Cerebellar cortex (tissue), 1 donor: ENCODE measurements at regions not wholly inside any gene's neighbourhood (a gene's known extent, or its start where the extent isn't known, plus 50 kb on each side); places are given as distances from the start of the nearest gene placed in this dataset.

ENCODE experiments used
- DNase-seq: peaks from one replicate; pipeline ENCODE4 v3.0.0-alpha.2; 2015; ENCODE audit warnings: low spot score

GRCh38 chr7:25982684-25983083 is 169.3 kb upstream of the NFE2L3 start:
- no peak for DNase-seq

- no peak for DNase-seq
Measured at GRCh38 chr7:25985196-25985595, 166.8 kb upstream of the NFE2L3 start.

- no peak for DNase-seq
Measured at GRCh38 chr7:25988640-25989039, 163.4 kb upstream of the NFE2L3 start.

GRCh38 chr7:25989140-25989705 is 162.8 kb upstream of the NFE2L3 start:
- no peak for DNase-seq

- DNase-seq: no peak
Measured at GRCh38 chr7:25994433-25994994, 157.5 kb upstream of the NFE2L3 start.

GRCh38 chr7:25995216-25995615 is 156.8 kb upstream of the NFE2L3 start:
- DNase-seq: no peak

GRCh38 chr7:25996006-25996408 is 156.0 kb upstream of the NFE2L3 start:
- peak; percentile 15 for DNase-seq

- no peak for DNase-seq
Measured at GRCh38 chr7:25998499-25998898, 153.5 kb upstream of the NFE2L3 start.

GRCh38 chr7:26000841-26001240 is 151.2 kb upstream of the NFE2L3 start:
- DNase-seq: no peak

- no peak for DNase-seq
Measured at GRCh38 chr7:26001662-26002244, 150.2 kb upstream of the NFE2L3 start.

GRCh38 chr7:26005683-26006410 is 146.2 kb upstream of the NFE2L3 start:
- no peak for DNase-seq

- DNase-seq: no peak
Measured at GRCh38 chr7:26006426-26006825, 145.6 kb upstream of the NFE2L3 start.

GRCh38 chr7:26007510-26007909 is 144.5 kb upstream of the NFE2L3 start:
- no peak for DNase-seq

GRCh38 chr7:26008428-26008827 is 143.6 kb upstream of the NFE2L3 start:
- no peak for DNase-seq

GRCh38 chr7:26011039-26011696 is 140.8 kb upstream of the NFE2L3 start:
- DNase-seq: no peak

GRCh38 chr7:26013551-26014083 is 138.4 kb upstream of the NFE2L3 start:
- DNase-seq: no peak

- no peak for DNase-seq
Measured at GRCh38 chr7:26022982-26023381, 129.0 kb upstream of the NFE2L3 start.

- no peak for DNase-seq
Measured at GRCh38 chr7:26029911-26030310, 122.1 kb upstream of the NFE2L3 start.

- DNase-seq: no peak
Measured at GRCh38 chr7:26034391-26034790, 117.6 kb upstream of the NFE2L3 start.

GRCh38 chr7:26035552-26035951 is 116.4 kb upstream of the NFE2L3 start:
- DNase-seq: no peak

GRCh38 chr7:26036092-26036491 is 115.9 kb upstream of the NFE2L3 start:
- DNase-seq: no peak

- no peak for DNase-seq
Measured at GRCh38 chr7:26038201-26038990, 113.6 kb upstream of the NFE2L3 start.
